ENCODE measurements at regions not wholly inside any gene's neighbourhood (a gene's known extent, or its start where the extent isn't known, plus 50 kb on each side); places are given as distances from the start of the nearest gene placed in this dataset.

GRCh38 chr7:18370633-18371032 is 124.9 kb upstream of the HDAC9 start:
- no peak for DNase-seq

GRCh38 chr7:18378989-18379605 is 116.5 kb upstream of the HDAC9 start:
- DNase-seq: no peak

- DNase-seq: no peak
These were observed 110.9 kb upstream of the HDAC9 start for GRCh38 chr7:18384491-18385143.

- no peak for DNase-seq
These were observed 108.9 kb upstream of the HDAC9 start for GRCh38 chr7:18386607-18387006.

GRCh38 chr7:18387191-18387735 is 108.3 kb upstream of the HDAC9 start:
- no peak for DNase-seq

GRCh38 chr7:18390535-18390907 is 105.0 kb upstream of the HDAC9 start:
- no peak for DNase-seq

GRCh38 chr7:18393465-18394118 is 102.0 kb upstream of the HDAC9 start:
- no peak for DNase-seq

GRCh38 chr7:18395868-18396267 is 99.7 kb upstream of the HDAC9 start:
- DNase-seq: no peak

GRCh38 chr7:18396953-18397352 is 98.6 kb upstream of the HDAC9 start:
- DNase-seq: no peak

- DNase-seq: no peak
These were observed 95.9 kb upstream of the HDAC9 start for GRCh38 chr7:18399436-18400235.

GRCh38 chr7:18400275-18400674 is 95.3 kb upstream of the HDAC9 start:
- DNase-seq: no peak

- no peak for DNase-seq
These were observed 94.8 kb upstream of the HDAC9 start for GRCh38 chr7:18400726-18401125.

- DNase-seq: no peak
These were observed 93.8 kb upstream of the HDAC9 start for GRCh38 chr7:18401757-18402156.

- no peak for DNase-seq
These were observed 92.9 kb upstream of the HDAC9 start for GRCh38 chr7:18402488-18403183.

GRCh38 chr7:18405726-18406125 is 89.8 kb upstream of the HDAC9 start:
- DNase-seq: no peak

GRCh38 chr7:18407385-18407784 is 88.2 kb upstream of the HDAC9 start:
- DNase-seq: no peak

- no peak for DNase-seq
These were observed 87.1 kb upstream of the HDAC9 start for GRCh38 chr7:18408461-18408860.

- DNase-seq: no peak
These were observed 86.7 kb upstream of the HDAC9 start for GRCh38 chr7:18408868-18409267.

GRCh38 chr7:18413447-18413846 is 82.1 kb upstream of the HDAC9 start:
- no peak for DNase-seq

GRCh38 chr7:18414885-18415284 is 80.7 kb upstream of the HDAC9 start:
- no peak for DNase-seq

GRCh38 chr7:18416988-18417387 is 78.6 kb upstream of the HDAC9 start:
- DNase-seq: no peak

- DNase-seq: no peak
These were observed 76.1 kb upstream of the HDAC9 start for GRCh38 chr7:18419456-18419855.

- no peak for DNase-seq
These were observed 75.4 kb upstream of the HDAC9 start for GRCh38 chr7:18420108-18420507.
